Dermis microvascular lymphatic vessel endothelial cell (primary cell): ENCODE measurements at regions not wholly inside any gene's neighbourhood (a gene's known extent, or its start where the extent isn't known, plus 50 kb on each side); places are given as distances from the start of the nearest gene placed in this dataset.
A peak's percentile ranks its signal among the peaks of the same experiment; 100 is the strongest.
"Not testable (repeated sequence)": the region's sequence is repeated elsewhere in the genome, so short reads cannot be mapped to it uniquely, and the experiment has no call there.

ENCODE experiments used
- DNase-seq, 2 donors: peaks; one replicate each; pipeline versions ENCODE4 v3.0.0 to v3.0.0-alpha.2; 2010; ENCODE audit warnings: low read depth in 2 of 2

DNA sequence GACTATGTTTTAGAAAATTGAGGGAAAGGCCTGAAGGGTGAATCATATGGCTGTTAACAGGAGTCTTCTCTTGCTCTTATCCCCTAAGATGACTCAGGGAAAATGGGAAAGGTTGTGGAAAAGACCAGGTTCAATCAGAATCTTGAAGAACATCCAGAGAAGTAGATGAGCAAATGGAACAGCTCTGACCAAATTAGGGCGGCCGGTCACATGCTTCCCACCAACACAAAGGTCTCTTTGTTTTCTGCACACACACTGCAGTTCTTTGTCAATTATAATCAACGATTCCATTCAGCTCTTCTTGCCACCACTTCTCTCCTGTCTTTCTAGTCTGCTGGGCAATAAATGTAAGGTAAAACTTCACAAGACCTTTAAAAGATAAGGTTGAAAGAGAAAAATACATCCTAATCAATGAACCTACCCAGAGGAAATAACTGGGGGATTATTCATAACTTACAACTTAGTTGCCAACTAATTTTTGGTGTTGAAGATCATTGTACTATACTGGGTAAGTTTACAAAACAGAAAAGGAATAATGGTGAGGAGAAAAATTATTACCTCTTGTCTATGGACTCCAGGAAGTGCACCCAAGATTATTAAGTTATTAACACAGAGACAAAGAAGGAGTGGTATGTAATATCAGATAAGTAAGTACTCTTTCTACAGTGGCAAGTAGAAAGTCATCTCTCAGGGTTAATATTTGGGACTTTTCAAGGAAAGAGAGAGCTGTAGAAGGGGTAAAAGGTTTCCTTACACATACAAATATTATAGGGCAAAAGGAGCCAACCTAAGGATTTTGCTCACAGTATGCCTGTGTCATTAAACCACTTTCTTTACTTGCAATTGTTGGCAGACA is 441.9 kb upstream of the PIK3R1 start:
- DNase-seq: no peak

DNA sequence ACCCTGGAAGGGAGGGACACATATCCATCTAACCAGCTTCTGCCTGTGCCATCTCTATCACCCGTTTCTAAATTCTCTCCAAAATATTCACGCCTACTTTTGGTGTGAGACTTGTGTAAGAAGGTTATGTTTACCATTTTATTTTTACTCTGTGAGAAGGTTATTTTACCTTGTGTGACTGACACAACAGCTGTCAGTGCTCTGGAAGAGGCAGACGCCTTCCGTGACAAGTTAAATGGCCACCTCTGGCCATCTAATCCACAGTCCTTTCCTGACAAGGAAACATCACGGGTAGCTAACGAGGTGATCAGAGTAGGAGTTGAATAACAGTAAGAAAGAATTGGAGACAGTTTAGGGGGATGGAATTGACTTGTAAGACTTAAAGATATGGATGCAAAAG is 443.8 kb upstream of the PIK3R1 start:
- DNase-seq: no peak

DNA sequence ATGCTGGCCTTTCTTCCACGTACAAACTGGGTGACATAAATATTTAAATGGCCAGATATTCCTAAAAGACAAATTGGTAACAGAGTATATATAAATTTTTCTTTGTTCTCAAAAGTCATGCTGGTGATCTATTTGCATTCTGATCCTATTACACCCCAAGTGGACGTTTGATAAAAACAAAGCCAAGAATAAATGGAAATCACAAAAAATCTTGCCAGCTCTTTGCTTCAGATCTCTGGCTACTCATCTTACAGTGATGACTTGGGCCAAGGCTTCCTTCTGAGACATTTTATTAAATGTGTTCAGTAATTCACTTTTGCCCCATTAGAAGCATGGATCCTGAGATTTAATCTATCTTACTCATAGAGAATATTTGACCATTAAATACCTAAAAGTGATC is 444.3 kb upstream of the PIK3R1 start:
- no peak for DNase-seq

DNA sequence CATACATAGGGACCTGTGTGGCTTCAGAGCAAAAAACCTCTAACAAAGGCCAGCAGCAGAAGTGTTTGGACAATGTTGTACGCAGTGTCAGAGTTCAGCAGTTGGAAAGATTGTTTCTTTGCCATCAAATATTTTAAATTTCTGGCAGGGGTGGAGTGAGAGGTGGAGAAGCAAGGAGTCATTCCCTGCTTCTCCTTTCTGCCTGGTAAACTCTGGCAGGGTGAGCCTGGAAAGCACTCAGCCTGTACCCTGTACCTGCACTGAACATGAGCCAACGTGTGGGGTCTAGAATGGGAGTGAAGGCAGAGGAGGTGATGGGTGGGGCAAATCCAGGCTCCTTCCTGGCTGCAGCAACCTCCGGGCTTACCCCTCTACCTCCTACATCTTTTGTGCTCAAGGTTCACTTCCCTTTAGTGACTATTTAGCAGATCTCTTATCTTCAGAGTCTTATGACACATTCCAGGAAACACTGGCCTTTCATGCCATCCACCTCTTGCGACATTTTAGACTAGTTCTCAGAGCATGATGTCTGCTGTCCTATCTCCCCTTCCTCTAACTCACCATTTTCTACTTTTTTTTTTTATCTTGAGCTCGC is 445.0 kb upstream of the PIK3R1 start:
- DNase-seq: no peak

DNA sequence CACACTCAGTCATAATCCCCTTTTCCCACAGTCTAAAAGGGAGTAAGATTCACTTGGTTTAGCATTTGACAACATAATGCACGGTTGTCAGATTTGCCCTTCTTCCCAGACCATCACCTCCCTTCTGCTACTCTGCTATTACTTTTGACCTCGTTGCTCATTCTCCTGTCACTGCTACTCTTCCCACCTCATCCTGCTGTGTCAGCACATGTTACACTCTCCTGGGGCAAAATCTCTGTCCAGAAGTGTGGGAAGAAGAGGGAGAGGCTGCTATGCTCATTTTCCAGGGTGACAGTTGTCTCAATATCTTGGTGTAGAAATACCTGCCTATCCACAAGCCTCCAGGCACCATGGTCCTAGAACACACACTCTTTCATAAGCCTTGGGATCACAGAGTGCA is 449.9 kb upstream of the PIK3R1 start:
- DNase-seq: no peak

DNA sequence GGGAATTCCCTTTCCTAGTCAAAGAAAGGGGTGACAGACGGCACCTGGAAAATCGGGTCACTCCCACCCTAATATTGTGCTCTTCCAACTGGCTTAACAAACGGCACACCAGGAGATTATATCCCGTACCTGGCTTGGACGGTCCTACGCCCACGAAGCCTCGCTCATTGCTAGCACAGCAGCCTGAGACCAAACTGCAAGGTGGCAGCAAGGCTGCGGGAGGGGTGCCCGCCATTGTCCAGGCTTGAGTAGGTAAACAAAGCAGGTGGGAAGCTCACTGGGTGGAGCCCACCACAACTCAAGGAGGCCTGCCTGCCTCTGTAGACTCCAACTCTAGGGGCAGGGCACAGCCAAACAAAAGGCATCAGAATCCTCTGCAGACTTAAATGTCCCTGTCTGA is 457.8 kb upstream of the PIK3R1 start:
- not testable (repeated sequence) for DNase-seq

DNA sequence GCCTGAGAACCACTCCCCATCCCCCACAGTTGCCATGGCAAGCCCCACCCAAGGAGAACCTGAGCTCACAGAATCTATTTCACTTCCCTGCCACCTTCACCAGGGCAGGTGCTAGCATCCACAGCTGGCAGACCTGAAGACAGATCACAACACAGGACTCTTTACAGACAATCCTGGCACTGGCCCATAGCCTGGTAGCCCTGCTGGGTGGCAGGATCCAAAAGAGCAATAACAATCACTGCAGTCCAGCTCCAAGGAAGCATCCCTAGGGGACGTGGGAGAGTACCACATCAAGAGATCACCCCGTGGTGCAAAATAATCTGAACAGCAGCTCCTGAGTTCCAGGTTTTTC is 463.2 kb upstream of the PIK3R1 start:
- no peak for DNase-seq

DNA sequence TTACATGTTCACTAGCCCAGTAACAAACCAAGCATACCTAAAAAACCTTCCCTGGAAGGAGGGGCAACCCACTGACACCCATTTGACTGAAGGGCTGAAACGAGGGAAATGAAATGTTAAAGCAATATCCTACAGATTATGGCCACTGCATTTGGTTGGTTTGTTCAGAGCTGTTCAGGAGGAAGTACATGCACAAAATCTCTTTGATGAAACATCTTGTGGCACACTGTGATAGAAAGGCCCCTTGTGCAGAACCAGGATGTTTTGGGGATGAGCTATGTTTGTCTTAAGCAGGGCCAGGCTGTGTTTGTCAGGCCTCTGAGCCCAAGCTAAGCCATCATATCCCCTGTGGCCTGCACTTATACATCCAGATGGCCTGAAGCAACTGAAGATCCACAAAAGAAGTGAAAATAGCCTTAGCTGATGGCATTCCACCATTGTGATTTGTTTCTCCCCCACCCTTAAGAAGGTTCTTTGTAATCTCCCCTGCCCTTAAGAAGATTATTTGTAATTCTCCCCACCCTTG is 467.3 kb upstream of the PIK3R1 start:
- no peak for DNase-seq

DNA sequence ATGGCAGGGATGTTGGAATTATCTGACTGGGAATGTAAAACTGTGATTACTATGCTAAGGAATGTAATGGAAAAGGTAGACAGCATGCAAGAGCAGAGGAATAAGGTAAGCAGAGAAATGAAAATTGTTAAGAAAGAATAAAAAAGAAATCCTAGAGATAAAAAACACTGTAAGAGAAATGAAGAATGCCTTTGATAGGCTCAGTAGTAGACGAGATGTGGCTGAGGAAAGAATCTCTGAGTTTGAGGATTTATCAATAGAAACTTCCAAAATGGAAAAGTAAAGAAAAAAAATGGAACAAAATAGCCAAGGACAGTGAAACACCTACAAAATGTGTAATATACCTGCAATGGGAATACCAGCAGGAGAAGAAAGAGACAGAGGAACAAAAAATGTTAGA is 468.5 kb upstream of the PIK3R1 start:
- DNase-seq: no peak

DNA sequence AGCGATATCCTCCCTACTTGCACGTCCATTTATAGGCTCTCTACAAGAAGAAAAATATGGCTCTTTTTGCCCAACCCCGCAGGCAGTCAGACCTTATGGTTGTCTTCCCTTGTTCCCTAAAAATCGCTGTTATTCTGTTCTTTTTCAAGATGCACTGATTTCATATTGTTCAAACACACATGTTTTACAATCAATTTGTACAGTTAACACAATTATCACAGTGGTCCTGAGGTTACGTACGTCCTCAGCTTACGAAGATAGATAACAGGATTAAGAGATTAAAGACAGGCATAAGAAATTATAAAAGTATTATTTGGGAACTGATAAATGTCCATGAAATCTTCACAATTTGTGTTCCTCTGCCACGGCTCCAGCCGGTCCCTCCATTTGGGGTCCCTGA is 468.9 kb upstream of the PIK3R1 start:
- DNase-seq: not testable (repeated sequence)

DNA sequence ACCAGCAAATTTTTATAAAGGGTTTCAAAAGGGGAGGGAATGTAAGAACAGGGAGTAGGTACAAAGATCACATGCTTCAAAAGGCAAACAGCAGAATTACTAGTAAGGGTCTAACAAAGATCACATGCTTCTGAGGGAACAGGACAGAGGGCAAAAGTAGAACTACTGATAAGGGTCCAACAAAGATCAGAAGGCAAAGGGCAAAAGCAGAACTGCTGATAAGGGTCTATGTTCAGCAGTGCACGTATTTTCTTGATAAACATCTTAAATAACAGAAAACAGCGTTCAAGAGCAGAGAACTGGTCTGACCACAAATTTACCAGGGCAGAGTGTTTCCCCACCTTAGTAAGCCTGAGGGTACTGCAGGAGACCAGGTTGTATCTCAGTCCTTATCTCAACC is 469.5 kb upstream of the PIK3R1 start:
- DNase-seq: no peak

DNA sequence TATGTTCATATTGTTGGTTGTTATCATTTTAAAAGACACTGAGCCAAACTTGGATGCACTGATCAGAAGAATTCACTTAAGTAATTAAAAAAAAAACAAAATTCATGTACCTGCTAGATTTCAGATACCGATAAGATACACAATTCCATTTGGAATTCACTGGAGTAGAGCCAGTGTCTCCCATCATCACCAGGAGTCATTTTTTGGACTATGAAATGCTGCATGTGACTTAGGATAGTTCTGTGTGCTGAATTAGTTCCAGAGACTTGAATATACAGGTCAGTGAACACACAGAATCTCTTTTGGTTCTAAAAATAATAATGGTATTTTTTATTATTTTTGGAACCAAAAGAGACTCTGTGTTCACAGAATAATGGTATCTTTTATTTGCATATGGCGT is 482.6 kb upstream of the PIK3R1 start:
- DNase-seq: no peak

DNA sequence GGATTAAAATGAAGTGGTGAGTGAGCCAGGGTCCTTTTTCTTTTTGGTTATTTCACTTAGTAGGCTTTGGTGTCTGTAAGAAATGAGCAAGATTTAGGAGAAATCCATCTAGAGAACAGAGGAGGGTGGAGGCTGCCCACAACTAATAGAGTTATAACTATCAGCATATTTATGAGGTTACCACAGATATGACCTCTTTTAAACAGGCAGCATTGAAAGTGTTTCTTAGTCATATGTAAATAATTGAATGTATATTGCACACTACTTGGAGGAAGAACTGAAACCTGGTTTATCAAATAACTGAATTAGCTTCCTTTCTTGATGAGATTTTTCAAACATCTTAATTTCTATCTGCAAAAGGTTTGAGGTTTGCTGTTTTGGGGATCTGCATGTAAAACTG is 483.1 kb upstream of the PIK3R1 start:
- no peak for DNase-seq

DNA sequence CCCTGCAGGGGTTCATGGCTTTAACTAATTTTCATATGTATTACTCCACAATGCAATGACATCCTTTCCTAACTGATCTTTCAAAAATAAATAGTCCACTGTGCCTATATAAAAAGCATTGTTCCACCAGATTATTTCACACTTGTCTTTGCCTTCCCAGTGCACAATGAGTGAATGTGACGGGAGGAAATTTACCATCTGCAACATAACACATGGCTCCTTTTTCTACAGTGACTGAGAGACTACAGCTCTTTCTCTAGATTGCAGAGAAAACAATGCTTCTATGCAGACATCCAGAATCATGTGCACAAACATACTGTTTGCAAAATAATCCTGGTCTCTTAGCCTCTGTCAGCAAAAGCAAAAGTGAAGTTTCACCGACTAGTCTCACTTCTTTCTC is 483.7 kb upstream of the PIK3R1 start:
- DNase-seq: no peak

DNA sequence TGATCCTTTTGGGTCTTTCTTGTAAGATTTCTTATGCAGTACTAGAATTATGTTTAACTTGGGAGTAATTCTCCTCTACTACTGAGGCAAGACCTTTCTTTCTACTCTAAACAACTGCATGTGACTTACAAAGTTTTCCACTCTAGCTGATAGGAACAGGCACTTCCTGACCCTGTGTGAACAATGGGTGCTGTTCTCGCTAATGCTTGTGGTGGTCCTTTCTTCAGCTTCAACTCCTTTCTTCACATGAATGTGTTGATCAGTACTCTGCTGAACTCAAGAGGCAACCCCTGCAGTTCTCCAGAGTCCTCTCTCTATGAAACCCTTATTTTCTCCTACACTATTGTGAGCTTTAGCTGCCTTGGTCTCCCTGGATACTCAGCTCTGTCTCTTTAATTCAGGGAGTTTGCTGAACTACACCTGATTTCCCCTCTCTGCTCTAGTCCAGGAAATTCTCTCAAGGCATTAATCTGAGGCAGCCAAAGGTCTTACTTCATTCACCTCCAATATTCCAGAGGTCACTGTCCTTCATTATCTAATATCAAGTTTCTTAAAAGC is 484.6 kb upstream of the PIK3R1 start:
- peak in 1 of 2 donors; percentile 60 for DNase-seq

DNA sequence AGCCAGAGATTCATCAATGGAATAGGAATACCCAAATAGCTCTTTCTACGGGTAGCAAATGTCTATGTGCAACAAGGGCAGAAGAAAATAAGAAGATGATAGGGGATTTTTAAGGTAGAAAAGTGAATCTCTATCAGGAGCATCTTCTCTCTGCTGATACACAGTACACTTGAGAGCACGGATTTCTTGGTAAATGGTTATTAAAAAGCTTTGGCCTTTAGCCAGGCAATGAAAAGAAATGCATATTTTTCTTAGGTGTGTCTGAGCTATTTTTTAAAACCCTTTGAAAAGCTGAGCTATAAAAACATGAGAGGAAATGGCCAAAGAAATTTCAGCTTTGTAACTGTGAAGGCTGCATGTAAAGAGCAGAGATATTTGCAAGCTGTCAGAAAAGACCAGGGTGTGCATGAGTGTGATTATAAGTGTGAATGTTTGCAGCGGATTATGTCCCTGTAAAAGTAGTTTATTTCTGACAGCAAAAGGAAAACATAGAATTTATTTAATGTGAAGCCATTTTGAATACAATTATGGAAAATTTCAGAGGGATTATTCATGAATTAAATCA is 487.1 kb upstream of the PIK3R1 start:
- no peak for DNase-seq

DNA sequence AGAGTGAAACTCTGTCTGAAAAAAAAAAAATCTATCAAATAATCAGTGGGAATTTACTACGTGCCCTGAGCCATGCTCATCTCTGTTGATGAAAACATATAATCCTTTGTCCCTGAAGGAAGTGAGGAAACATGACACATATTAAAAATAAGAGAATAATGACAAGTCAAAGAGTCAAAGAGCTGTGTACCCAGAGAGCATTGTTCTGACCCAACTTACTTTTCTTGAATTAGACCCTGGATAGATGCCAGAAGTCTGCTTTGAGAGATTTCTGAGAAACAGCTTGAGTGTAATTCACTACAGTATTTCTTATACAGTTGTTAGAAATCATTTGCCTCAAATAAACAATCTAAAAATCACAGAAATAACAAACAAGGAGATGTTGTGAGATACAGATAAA is 490.0 kb upstream of the PIK3R1 start:
- peak in 1 of 2 donors; percentile 77 for DNase-seq

DNA sequence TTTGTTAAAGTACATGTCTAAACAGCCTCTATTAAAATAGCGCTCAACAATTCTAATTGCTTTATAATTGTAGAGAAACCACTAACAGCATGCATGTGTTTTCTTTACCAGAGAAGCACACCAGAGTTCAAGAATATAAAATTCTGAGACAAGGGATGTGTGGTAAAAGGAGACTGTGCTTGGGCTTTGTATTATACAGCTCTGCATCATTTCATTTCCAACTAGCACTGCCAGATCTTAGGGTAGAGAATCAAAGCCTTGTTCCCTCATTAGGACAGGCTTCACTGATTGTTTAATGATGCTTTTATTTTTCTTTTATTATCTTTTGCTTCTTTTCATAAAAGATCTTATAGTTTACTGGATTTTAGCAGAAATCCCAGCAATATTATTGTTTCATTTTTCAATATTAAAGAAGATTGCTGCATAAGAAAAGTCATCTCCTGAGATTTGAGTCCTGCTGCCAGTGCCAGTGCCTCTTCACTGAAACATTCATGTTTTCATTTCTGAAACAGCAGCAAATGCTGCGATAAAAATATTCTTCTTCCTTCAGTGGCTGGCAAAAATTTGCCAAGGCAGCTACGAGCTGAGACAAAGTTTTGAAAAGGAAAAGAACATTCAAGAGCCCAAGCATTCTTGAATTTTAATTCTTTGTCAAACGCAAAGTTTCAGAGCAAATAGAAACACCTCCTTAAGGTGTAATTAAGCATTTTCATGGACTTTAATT is 491.0 kb upstream of the PIK3R1 start:
- DNase-seq: no peak

DNA sequence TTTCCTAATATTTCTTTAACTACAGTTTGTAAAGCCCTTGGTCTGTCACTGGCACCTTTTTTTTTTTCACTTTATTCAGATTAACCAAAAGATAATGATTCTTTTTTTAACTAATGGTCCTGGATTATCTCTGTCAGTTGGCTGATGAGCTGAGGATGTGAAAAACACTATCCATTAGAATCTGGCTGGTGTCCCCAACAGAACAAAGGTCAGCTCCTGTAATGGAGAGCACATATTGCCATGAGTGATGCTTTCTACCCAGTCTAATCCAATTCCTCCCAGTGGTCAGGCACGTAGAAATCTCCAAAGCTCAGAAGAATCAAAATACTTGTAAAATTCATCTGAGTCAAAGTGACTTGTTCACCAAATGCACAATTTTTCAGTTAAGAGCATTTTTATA is 491.7 kb upstream of the PIK3R1 start:
- DNase-seq: no peak

DNA sequence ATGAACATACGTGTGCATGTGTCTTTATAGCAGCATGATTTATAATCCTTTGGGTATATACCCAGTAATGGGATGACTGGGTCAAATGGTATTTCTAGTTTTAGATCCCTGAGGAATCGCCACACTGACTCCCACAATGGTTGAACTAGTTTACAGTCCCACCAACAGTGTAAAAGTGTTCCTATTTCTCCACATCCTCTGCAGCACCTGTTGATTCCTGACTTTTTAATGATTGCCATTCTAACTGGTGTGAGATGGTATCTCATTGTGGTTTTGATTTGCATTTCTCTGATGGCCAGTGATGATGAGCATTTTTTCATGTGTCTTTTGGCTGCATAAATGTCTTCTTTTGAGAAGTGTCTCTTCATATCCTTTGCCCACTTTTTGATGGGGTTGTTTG is 493.0 kb upstream of the PIK3R1 start:
- not testable (repeated sequence) for DNase-seq

DNA sequence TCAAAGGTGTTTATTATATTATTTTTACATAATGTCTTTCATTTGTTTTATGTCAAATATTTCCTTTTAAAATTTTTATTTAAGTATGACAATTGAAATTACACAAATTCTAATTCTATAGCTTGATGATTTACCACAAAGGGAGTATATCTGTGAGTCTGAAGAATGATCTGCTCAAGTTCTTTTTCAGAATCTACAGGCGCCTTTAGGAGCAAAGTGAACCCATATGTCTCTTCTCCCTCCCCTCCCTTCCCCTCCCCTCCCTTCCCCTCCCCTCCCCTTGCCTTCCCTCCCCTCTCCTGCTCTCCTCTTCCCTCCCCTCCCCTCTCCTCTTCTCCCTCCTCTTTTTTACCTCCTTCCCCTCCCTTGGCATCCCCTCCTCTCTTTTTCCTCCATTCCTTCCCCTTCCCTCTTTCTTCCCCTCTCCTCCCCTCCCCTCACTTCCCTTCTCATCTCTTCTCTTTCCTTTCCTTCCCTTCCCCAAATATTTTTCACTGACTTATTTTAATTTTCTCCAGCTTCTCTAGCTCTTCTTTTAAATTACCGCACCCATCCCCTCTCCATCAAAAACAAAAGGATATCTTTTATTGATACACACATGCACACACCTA is 495.3 kb upstream of the PIK3R1 start:
- no peak for DNase-seq
